Lower leg skin (tissue), 4 donors: ENCODE measurements at regions not wholly inside any gene's neighbourhood (a gene's known extent, or its start where the extent isn't known, plus 50 kb on each side); places are given as distances from the start of the nearest gene placed in this dataset.
A peak's percentile ranks its signal among the peaks of the same experiment; 100 is the strongest.
"Not testable (repeated sequence)": the region's sequence is repeated elsewhere in the genome, so short reads cannot be mapped to it uniquely, and the experiment has no call there.

Experiments used
- DNase-seq, 2 donors: peaks; one replicate each; pipeline ENCODE4 v3.0.0-alpha.2; 2019; ENCODE audit warnings: low spot score in 2 of 2
- H3K4me3 ChIP-seq: fragments of 200-600 bp; sonication (generic); 2 replicates; pipeline ENCODE4 v1.5.1; 2017; ENCODE audit warnings: mild to moderate bottlenecking, low read depth; ENCODE audit not compliant: poor library complexity, severe bottlenecking
- POLR2A ChIP-seq, 2 donors: fragments of 450-650 bp; IDR thresholded peaks; one replicate each; pipeline ENCODE4 v1.6.1; 2016 to 2017; ENCODE audit warnings: antibody characterized with exemption in 2 of 2, mild to moderate bottlenecking in 1 of 2, moderate library complexity in 1 of 2
- WGBS, 2 donors: methylation state at CpG; one replicate each; pipeline ENCODE4 v1.1.5; 2018; 5-methylcytosine and 5-hydroxymethylcytosine counted together
- intact Hi-C: fragments of 100-400 bp; cut with DNase I; formaldehyde crosslinking; loops from one replicate; pipeline ENCODE4 v1.15.0; 2023; ENCODE audit warnings: low total_unique reads
- TF ChIP-seq, protein P1 (sequence below), 3 donors: fragments of 450-650 bp; IDR thresholded peaks; one replicate each; pipeline ENCODE4 v1.5.1; 2016; ENCODE audit warnings: antibody characterized with exemption in 3 of 3, mild to moderate bottlenecking in 3 of 3, moderate library complexity in 2 of 3

DNA sequence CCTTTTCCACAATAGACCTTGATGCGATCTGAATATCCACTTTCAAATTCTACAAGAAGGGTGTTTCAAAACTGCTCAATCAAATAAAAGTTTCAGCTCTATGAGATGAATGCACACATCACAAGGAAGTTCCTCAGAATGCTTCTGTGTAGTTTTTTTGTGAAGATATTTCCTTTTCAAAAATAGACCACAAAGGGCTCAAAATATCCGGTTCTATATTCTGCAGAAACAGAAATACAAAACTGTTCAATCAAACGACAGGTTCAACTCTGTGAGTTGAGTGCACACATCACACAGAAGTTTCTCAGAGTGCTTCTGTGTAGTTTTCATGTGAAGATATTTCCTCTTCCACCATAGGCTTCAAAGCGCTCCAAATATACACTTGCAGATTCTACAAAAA lies 293.9 kb upstream of the DEFB115 start:
- WGBS, 2 donors: 81% methylated on average over 4 of the region's 4 CpGs
- no peak overlapping the region for H3K4me3 ChIP-seq
- intact Hi-C loops: no loop called here
- DNase-seq: no peak
- TF ChIP-seq, protein P1, sequence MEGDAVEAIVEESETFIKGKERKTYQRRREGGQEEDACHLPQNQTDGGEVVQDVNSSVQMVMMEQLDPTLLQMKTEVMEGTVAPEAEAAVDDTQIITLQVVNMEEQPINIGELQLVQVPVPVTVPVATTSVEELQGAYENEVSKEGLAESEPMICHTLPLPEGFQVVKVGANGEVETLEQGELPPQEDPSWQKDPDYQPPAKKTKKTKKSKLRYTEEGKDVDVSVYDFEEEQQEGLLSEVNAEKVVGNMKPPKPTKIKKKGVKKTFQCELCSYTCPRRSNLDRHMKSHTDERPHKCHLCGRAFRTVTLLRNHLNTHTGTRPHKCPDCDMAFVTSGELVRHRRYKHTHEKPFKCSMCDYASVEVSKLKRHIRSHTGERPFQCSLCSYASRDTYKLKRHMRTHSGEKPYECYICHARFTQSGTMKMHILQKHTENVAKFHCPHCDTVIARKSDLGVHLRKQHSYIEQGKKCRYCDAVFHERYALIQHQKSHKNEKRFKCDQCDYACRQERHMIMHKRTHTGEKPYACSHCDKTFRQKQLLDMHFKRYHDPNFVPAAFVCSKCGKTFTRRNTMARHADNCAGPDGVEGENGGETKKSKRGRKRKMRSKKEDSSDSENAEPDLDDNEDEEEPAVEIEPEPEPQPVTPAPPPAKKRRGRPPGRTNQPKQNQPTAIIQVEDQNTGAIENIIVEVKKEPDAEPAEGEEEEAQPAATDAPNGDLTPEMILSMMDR (IDR thresholded peaks at IDR 0.05): no peak
- TF ChIP-seq POLR2A (IDR thresholded peaks at IDR 0.05): no peak

DNA sequence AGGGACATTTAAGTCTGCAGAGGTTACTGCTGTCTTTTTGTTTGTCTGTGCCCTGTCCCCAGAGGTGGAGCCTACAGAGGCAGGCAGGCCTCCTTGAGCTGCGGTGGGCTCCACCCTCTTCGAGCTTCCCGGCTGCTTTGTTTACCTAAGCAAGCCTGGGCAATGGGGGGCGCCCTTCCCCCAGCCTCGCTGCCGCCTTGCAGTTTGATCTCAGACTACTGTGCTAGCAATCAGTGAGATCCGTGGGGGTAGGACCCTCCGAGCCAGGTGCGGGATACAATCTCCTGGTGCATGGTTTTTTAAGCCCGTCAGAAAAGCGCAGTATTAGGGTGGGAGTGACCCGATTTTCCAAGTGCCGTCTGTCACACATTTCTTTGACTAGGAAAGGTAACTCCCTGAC lies 281.6 kb upstream of the DEFB115 start:
- DNase-seq, intact Hi-C loops, H3K4me3 ChIP-seq: not testable (repeated sequence)
- 81 to 95% methylated on average over 12 of the region's 13 CpGs for WGBS, 2 donors

DNA sequence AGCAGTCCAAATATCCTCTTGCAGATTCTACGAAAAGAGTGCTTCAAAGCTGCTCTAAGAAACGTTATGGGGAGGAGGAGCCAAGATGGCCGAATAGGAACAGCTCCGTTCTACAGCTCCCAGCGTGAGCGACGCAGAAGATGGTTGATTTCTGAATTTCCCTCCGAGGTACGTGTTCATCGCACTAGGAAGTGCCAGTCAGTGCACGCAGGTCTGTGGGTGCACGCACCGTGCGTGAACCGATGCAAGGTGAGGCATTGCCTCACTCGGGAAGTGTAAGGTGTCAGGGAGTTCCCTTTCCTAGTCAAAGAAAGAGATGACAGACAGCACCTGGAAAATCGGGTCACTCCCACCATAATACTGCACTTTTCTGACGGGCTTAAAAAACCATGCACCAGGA lies 272.1 kb upstream of the DEFB115 start:
- peak in 1 of 2 donors; percentile 45 for DNase-seq
- intact Hi-C loops: no loop called here
- WGBS, 2 donors: 93 to 94% methylated on average over 18 of the region's 18 CpGs
- H3K4me3 ChIP-seq: no peak overlapping the region
- no peak for TF ChIP-seq POLR2A (IDR thresholded peaks at IDR 0.05)
- TF ChIP-seq, protein P1 (IDR thresholded peaks at IDR 0.05): no peak
